Stimulated activated CD4-positive, alpha-beta T cell treated with anti-CD3 and anti-CD28 coated beads, TNF-alpha, amount 100 ng/mL, for 48 hours (primary cell): ENCODE measurements at regions not wholly inside any gene's neighbourhood (a gene's known extent, or its start where the extent isn't known, plus 50 kb on each side); places are given as distances from the start of the nearest gene placed in this dataset.

ENCODE experiments used
- DNase-seq, 3 donors: peaks; one replicate each; pipeline ENCODE4 v3.0.0-alpha.2; 2020; ENCODE audit warnings: low read depth in 3 of 3

- DNase-seq: no peak
These were observed 347.0 kb upstream of the SLC30A5 start for GRCh38 chr5:68746643-68747420.

DNA sequence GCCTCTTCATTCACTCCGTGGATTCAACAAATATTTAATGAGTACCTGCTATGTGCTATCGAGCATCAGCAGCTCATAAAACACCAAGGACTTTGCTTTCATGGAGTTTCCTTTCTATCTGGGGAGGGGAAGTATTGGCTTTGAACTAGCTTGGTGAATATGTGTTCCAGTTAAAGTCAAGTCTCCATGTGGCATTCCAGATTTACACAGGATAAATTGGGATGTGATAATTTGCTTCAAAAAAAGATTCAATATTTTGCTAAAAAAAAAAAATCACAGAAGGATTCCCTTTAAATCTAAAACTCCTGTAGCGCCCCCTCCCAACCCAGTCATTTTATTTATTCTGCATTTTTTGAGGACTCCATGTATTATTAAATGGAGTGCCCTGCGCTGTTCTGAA is 346.3 kb upstream of the SLC30A5 start:
- DNase-seq: no peak

- no peak for DNase-seq
These were observed 345.7 kb upstream of the SLC30A5 start for GRCh38 chr5:68748101-68748500.

GRCh38 chr5:68749077-68749476 is 344.7 kb upstream of the SLC30A5 start:
- DNase-seq: no peak

- DNase-seq: no peak
These were observed 344.2 kb upstream of the SLC30A5 start for GRCh38 chr5:68749631-68750030.

DNA sequence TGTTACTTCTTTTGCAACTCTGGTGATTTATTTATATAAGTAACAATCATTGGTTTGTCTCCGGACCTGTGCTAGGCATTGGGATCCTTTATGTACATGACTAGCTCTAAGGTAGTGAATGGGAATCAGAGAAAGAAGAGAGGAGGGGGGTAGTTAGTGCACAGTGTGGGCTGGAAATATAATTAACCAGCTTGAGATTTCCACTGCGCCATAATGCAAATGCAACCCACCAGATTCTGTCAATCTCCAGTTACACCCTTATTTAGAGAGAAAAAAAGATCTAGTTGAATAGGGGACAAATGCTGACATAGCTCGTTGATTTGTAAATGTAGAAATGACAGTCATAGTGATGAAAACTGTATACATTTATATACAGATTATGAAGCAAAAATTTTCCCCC is 342.2 kb upstream of the SLC30A5 start:
- no peak for DNase-seq

GRCh38 chr5:68754536-68754935 is 339.3 kb upstream of the SLC30A5 start:
- DNase-seq: no peak

- no peak for DNase-seq
These were observed 338.5 kb upstream of the SLC30A5 start for GRCh38 chr5:68755293-68755692.

DNA sequence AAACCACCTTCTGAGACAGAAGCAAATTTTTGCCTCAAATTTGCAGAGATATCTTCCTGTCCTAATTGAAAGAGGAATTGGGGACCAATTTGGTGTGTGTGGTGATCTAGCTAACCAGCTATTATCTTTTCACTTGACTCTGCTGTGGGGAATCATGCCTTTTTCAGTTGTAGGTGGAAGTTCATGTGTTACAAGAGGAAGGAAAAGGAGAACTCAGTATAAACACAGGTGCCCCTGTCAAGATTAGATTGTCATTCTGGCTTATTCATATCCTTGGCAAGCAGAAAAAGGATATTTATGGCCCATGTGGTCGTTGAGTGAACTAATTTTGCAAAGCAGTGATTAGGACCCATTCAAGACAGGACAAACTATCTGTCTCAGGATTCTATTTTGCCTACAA is 336.8 kb upstream of the SLC30A5 start:
- no peak for DNase-seq

DNA sequence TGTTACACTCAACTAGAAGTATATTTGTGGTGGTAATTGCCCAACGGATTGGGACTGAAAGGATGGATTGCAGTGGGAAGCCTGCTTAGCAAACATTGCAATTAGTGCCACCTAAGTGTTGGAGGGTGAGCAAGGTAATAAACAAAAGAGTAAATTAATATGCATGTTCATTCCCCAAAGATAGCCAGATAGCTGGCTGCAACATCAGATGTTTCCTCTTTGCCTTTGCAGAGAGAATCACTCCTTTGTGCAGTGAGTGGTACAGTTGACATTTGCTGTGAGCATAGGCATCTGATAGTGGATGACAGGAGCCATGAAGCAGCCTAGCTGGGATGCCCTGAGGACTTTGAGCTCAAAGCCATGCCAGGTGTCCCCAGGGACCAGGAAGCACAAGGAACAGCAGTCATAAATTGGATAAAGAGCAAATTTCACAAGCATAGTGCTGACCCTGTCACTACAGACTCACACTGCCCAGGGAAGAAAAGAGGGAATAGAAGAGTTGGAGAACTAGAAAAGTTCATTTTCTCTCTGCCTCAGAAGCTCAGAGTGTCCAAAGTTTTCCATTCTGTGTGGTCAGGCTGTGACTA is 336.1 kb upstream of the SLC30A5 start:
- no peak for DNase-seq

- no peak for DNase-seq
These were observed 334.2 kb upstream of the SLC30A5 start for GRCh38 chr5:68759593-68759992.

GRCh38 chr5:68762201-68762600 is 331.6 kb upstream of the SLC30A5 start:
- DNase-seq: no peak

DNA sequence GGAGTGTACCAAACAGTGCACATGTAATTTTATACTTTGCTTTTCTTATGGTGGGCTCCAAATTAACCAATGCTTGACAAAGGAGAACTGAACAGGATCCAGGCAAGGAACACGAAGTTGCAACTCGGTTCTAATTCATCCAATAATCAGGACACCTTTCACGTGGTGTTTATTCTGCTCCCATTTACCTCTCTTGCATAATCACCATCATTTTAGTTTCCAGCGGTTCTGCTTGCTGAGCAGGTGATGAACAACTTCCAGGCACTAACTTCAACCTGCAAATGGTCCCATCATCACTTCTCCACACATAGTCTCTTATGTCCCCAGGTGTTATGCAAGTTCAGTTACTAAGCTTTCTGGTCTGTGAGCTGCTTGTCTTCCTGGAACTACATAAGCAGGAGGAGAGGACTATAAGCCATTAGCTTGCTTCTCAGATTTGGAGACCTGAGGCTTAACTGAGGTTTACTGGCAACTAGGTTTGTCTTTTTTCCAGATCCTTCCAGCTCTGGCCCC is 326.8 kb upstream of the SLC30A5 start:
- DNase-seq: no peak

DNA sequence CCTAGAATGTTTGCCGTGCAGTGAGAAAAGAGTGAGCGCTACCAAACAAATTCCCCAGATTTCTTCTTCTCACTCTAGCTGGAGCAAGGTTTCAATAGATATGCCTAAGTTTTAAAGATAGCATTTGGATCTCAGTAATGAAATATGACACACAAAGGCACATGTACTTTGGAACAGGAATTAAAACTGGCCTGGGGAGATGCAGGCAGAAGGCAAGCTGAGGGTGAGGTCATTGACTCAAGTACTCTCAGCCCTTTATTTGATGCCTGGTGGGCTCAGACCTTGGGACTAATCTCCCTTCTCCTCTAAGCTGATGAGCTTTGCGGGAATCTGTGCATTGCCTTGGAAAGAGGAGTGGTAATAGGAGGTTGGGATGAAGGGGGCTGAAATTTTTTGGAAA is 323.3 kb upstream of the SLC30A5 start:
- DNase-seq: no peak

GRCh38 chr5:68771221-68771620 is 322.6 kb upstream of the SLC30A5 start:
- no peak for DNase-seq

DNA sequence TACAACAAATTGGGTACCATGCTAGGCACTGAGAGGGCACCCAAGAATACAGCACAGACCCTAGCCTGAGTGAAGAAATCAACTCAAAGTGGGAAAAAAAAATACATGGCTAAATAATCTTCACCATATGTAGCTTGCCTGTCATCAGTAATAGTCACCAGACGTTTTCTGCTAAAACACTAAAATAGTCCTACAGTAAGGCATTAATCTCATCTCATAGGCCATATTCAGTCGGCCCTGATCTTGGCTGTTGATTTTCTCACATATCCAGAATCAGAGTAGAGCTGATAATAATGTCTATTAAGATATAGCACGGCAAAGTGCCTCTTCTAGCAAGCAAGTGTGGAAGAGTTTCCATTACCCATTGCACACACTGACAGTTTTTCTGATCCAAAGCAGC is 322.1 kb upstream of the SLC30A5 start:
- no peak for DNase-seq

DNA sequence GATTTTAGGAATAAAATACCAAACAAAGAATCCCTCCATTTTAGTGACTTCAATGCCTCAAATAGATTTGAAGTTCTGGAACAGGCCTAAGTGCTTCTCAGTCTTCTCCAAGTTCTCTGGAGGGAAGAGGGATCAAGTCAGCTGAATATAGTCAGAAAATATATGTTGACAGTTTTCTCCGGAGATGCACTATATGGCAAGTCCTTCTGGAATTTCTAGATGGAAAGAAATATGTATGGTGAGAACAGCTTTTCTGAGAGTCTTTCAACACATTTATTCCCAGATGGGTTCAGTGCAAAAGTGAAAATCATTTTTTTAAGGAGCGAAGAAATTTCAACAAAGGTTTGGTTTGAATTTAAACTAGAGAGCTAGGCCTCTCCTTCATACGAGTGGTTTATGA is 317.4 kb upstream of the SLC30A5 start:
- no peak for DNase-seq

DNA sequence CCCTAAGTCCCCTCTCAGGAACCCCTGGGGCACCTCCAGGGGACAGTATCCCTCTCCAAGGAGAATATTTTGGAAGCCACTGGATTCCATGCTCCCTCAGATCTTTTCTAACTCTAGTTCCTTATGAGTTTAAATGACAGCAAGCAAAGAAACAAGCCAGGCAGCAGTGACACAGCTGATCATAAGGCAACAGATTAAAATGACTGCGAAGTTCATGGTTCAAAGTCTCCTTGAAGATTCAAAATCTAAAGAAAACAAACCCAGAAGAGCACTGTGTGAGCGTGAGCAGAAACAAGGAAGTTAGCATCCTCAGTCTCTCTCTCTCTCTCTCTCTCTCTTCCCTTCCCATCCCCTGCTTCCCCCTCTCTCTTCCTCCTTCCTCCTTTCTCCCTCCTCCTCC is 316.7 kb upstream of the SLC30A5 start:
- DNase-seq: no peak

DNA sequence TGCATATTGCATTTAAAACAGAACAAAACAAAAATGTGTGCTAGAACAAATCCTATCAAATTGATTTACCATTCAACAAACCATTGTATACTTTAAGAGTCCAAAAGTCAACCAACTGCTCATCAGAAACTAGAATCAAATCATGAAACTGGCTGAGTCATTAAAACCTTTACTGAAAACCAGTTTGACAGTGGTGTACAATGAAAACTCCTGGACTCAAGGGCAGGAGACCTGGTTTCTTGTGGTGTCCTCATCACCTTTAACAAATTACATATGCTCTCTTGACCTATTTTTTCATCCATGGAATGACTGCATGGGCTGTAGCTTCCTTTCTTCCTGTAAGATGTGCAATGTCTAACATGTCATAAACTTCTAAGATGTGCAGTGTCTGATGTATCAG is 315.3 kb upstream of the SLC30A5 start:
- DNase-seq: no peak

DNA sequence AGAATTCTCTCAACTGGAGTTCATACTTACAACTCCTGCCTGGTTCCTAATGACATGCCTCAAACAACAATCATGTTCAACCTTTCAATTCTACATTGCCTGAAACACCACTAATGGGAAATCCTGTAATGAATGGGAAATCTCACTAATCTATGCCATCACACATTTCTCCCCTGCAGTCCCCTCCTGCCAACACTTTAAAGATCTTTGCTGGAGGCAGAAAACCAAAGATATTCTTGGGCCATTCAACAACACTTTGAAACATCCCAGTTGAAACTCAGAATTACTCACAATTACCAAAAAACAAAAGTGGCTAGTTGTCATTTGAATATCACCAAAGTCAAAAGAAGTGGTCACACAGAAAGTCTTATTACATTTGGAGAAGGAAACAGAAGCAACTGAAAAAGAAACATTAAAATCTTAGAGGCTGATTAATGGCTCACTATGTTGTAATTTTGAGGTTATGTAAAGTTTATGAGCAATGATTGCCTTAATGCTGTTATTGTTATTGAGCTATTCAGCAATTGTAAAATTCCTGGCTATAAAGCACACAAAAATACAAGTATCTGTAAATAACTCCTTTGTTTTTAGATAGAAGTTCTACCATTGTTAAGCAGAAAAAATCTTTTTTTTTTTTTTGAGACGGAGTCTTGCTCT is 313.4 kb upstream of the SLC30A5 start:
- DNase-seq: no peak

DNA sequence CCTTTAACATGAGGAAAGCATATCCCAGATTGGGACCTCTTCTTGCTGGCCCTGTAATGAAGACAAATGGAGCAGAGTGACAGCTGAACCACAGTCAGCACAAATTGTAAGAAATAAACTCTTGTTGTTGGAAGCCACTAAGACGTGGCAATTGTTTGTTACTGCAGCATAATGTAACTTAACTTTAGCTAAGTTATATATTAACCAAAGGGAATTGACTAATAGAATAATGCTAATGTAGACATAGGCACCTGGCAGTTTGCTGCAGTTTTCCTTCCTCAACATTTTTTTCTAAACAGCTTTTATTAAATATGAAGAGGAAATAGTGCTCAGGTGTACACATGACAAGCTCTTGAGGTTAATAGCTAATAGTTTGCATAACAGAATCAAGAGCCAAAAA is 300.7 kb upstream of the SLC30A5 start:
- no peak for DNase-seq

GRCh38 chr5:68793993-68794392 is 299.8 kb upstream of the SLC30A5 start:
- no peak for DNase-seq

DNA sequence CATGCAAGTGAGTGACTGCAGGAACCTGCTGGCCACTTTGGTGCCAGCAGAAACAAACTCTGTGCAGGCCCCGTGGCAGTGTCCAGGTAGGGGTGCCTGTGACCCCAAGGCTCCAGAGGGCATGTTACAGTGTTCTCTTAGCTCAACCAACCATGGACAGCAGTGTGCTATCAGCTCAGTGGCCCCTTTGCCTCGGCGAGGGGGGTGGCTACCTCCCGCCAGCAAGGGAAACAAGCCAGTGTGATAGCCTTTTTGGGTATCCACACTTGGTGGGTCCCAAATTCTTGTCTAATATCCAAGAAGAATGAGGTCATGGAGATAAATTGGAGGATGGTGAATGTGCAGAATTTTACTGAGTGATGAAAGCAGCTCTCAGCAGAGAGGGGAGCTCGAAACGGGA is 298.6 kb upstream of the SLC30A5 start:
- no peak for DNase-seq
